Transverse colon (tissue), 4 donors: ENCODE measurements at regions not wholly inside any gene's neighbourhood (a gene's known extent, or its start where the extent isn't known, plus 50 kb on each side); places are given as distances from the start of the nearest gene placed in this dataset.

ENCODE experiments used
- CTCF ChIP-seq, 5 experiments: fragments of 200-600 bp in 3 of 5; fragments of 450-650 bp in 2 of 5; sonication (generic) in 3 of 5; IDR thresholded peaks; 1 replicate in 2 of 5; 2 replicates in 3 of 5; pipeline ENCODE4 v1.5.1; 2016 to 2017; ENCODE audit warnings: antibody characterized with exemption in 5 of 5, inconsistent platforms in 3 of 5, mild to moderate bottlenecking in 2 of 5, moderate library complexity in 1 of 5
- POLR2A ChIP-seq: fragments of 450-650 bp; IDR thresholded peaks from one replicate; pipeline ENCODE4 v1.6.1; 2016; ENCODE audit warnings: antibody characterized with exemption, mild to moderate bottlenecking, moderate library complexity
- POLR2AphosphoS5 ChIP-seq, 3 donors: sonication (generic); formaldehyde crosslinking; IDR thresholded peaks; one replicate each; pipeline ENCODE4 v1.6.1; 2016; ENCODE audit warnings: antibody characterized with exemption in 3 of 3

- TF ChIP-seq CTCF (IDR thresholded peaks at IDR 0.05), result no peak
- TF ChIP-seq POLR2A, result no peak
- TF ChIP-seq POLR2AphosphoS5 (IDR thresholded peaks at IDR 0.05), result no peak
These were observed 360.4 kb upstream of the AGA start for GRCh38 chr4:177802661-177803060.
